NCI-H2196 treated with DMSO at 0.1 percent for 48 hours (cell line): ENCODE measurements at regions not wholly inside any gene's neighbourhood (a gene's known extent, or its start where the extent isn't known, plus 50 kb on each side); places are given as distances from the start of the nearest gene placed in this dataset.
"Not testable (repeated sequence)": the region's sequence is repeated elsewhere in the genome, so short reads cannot be mapped to it uniquely, and the experiment has no call there.

Experiments
- DNase-seq: peaks from one replicate; lab custom pipeline; 2025; ENCODE audit not compliant: unreplicated experiment; lab: John Stamatoyannopoulos, UW

DNA sequence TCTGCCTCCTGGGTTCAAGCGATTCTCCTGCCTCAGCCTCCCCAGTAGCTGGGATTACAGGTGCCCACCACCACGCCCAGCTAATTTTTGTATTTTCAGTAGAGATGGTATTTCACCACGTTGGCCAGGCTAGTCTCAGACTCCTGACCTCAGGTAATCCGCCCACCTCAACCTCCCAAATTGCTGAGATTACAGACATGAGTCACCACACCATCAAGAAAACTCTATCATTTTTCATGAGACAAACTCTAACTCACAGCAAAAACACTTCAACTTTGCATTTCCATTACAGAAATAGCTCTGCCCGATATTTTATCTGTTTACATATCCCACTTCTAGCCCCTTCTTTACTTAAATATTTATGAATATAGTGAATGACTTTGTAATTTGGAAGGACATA lies 561.1 kb downstream of the TMX3 start:
- not testable (repeated sequence) for DNase-seq

DNA sequence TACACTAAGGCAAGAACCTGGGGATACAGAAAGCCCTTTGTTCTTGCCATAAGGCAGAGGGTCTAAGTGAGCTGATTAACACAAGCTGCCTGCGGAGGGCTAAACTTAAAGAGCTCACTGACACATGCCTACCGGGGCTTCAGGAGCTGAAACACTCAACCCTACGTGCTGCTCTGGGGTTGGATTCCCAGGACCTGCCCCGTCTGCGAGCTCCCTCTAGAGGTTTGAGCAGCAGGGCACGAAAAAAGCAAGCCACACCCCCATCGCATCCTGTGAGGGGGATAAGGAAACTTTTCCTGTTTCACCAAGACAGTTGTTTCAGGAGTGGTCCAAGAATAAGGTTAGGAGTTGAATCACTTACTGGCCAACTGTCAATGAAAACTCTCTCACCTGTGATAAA lies 562.1 kb downstream of the TMX3 start:
- no peak for DNase-seq

DNA sequence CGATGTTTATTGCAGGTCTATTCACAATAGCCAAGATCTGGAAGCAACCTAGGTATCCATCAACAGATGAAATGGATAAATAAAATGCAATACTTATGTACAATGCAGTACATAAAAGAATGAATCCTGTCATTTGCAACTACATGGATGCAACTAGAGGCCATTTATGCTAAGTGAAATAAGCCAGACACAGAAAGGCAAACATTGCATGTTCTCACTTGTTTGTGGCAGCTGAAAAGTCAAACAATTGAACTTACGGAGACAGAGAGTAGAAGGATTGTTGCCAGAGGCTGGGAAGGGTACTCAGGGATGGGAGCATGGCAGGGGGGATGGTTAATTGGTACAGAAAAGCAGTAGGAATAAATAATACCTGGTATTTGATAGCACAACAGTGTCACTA lies 563.9 kb downstream of the TMX3 start:
- DNase-seq: no peak

DNA sequence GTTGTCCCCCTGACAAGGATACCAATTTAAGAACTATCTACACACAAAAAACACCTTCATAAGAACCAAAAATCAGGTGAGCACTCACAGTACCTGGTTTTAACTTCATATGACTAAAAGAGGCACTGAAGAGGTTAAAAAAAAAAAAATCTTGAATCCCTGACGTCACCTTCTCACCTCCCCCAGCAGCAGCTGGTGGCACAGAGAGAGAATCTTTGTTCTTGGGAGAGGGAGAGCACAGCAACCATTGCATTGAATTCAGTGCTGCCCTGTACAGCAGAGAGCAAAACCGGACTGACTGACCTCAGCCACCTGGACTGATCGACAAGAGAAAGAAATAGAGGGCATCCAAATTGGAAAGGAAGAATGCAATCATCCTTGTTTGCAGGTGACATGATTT lies 566.0 kb downstream of the TMX3 start:
- no peak for DNase-seq

DNA sequence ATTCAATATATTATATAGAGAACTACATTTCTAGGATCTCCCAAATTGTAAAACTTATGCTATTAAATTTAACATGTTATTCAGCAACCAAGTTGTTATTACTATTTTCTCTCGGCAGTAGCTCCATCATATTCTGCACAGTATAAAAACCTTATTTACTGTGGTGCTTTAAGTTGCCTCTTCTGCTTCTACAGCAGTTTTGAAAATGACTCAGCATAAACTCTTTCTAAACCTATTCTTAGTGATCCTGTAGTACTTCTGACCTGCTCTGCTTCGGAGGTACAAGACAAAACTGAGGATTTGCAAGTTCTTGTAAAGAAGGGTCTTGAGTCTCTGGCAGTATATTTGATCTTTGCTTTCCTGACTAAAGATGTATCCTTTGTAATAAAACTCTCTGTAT lies 567.2 kb downstream of the TMX3 start:
- DNase-seq: no peak

DNA sequence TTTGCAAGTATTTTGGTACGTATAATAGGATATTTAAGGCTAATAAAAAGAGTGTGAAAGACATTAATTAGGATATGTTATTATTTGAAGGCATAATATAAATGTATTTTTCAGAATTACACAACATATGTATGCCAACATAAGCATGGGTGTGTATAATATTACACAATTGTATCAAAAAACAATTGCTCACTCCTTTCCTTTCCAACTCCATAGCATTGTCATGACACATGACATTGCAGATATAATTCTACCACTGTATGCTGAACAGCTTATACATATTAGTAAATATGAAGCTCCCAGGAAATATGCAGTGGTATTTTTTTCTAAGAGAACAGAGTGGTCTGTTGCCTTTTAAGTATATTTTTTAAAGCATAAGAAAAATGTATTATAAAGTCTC lies 593.1 kb downstream of the TMX3 start:
- no peak for DNase-seq

DNA sequence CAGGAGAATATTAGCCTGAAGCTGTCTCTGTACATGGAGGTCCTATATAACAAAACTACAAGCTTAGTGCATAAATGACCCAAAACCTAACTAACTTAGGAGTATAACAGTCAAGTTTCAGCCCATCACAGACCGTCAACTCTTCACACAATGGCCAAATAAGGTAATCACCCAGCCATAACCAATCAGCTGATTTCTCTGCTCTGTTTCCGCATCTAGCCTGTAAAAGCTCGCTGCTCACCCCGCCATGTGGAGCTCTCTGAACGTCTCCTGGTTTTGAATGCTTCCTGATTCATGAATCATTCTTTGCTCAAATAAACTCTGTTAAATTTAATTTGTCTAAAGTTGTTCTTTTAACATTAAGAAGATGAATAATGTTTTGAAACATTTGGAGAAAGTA lies 593.6 kb downstream of the TMX3 start:
- DNase-seq: no peak

DNA sequence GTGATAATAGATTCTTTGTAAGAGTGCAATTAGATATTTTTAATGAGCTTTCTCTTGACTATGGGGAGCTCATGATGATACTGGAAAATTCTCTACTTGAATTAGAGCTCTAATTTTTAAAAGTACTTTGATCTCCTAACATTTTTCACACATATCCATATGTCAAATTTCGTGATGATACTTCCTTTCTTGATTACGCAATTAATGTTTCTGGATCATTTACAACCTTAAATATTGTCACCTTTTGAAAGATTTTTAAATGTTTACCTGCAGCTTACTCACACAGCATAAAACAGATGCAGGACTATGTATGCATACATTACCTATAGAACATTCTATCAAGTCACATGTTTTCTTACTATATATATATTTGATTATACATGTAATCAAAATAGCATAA lies 598.5 kb upstream of the DSEL start:
- DNase-seq: no peak

DNA sequence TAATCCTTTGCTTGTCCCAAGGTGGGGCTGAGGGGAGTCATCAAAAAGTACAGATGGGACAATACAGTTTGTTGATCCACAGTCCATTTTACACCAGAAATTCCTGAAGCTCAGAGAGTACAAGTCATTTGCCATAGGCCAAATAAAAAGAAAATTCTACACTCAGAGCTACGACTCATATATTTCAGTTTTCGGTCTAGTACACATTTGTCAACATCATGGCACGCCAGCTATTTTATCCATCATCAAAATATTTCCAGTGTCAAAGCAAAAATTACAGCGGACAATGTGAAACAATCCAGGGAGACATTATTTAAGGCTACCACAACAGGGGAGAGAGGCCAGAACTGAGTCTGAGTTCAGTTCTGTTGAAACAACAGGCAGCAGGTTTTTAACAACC lies 587.5 kb upstream of the DSEL start:
- no peak for DNase-seq

DNA sequence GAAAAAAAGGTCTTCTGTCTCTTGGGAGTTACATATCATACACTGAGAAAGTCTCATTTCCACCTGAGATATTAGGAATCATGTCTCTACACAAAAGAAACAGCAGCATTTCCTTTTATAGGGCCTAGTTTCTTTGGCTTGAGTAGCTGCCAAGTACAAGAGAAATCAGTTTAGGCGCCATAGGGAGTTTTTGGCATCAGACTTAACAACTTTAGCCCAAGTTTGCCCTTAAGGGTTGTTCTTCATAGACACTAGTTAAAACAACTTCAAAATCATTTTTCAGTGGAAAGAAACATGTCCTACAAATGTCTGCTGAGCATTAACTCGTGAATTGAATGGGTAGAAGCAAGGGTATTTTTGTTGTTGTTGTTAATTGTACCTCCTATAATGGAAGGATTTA lies 587.0 kb upstream of the DSEL start:
- DNase-seq: no peak

DNA sequence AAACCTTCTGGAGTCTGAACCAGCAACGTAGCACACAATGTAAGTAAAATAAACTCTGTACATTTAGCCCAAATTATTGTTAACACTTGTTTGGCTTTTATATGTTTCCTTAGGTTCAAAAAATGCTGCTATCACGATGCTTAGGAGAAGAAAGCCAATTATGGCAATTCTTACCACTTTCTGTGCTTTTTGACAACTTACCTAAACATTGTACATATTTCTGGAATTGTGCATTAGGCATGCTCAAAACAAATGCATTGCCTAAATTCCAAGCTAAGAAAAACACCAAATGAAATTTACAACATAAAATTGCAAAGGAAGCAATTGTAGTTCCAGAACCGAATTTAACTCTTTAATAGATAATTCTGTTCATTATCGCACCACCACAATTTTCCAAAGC lies 585.6 kb upstream of the DSEL start:
- no peak for DNase-seq

DNA sequence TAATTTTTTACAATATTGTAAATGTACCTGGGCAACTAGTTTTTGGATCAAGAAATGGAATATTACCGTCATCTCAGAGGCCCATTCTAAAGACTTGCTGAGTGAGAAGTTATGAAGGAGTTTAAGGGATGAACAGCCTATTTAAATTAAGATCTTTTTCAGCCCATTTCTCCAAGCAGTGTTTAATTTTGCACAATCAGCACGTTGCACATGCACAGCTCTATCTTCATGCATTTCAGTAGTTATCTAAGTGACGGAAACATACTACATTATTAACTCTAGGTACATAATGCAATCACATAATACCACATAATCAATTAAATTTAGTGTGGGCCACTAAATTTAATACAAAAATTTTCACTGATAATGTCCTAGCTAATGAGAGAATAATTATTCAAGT lies 582.1 kb upstream of the DSEL start:
- DNase-seq: no peak

DNA sequence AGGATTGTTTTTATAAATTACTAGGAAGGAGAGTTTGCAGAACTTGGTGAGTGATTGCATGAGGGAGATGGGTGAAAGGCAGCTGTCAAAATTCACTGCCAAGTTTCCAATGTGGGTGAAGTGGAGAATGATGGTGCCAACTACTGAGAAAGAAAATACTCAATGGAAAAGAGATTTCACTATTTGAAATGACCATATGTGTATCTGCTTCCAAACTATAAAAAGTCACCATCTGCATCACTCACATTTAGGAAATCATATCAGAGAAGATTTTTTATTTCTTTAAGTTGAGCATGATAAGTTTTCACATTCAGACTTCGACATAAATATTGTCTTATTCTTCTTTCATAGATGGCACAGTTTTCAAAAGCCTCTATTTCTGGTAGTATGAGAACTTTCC lies 570.0 kb upstream of the DSEL start:
- DNase-seq: no peak

DNA sequence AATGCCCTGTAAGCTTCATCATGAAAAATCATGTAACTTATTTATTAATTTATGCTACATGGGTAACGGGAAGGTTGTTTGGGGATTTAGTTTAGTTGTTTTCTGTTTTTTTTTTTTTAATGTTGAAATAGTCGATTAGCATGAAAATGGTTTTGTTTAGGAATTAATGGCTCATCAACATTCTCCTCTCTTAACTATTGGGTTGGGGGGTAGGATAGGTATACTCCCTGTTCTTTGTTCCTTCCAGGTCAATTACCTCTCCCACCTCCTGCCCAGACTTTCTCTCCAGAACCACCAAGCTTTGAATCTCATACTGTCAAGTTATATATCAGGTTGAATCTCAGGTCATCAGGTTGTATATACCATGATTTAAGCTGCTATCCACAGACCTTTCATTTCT lies 568.7 kb upstream of the DSEL start:
- no peak for DNase-seq

DNA sequence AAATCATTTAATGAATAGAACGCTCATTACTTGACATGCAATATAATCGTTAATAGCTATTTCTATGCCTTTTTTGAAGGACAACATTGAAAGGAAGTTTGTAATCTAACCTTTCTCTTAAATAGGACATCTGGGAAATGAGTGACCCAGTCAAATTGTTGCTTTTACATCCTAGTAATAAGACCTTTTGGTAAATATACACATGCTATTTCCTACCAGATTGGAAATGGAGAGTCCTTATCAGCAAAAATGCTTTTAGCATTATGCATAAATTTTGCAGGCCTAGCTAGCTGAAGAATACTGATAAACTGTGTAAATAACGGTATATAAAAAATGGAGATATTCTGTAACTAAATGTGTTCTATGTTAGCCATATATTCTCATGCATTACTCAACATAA lies 567.3 kb upstream of the DSEL start:
- no peak for DNase-seq

DNA sequence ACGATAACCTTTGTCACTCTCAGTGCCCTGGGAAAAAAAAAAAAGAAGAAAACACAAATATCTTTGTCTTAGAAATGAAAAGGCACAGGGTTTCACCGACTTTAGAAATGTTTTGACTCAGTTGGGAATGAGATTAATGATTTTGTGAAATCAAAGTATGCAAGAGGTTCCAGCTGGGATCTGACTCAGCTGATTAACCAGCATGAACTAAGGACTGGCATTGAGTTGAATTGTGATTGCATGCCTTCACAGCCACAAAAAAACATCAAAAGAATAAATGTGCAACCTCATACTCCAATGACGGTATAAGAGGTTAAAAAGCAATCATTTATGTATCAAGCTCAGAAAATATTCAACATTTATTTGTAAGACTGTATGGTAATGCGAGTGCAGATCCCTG lies 566.6 kb upstream of the DSEL start:
- DNase-seq: no peak

DNA sequence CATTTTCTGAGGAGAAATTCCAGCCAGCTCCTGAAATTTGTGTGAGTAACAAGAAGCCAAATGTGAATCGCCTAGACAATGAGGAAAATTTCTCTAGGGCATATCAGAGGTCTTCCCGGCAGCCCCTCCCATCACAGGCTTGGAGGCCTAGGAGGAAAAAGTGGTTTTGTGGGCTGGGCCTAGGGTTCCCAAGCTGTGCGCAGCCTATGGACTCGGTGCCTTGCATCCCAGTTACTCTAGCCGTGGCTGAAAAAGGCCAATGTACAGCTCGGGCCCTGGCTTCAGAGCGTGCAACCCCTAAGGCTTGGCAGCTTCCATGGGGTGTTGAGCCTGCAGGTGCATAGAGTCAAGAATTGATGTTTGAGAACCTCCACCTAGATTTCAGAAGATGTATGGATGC lies 556.2 kb upstream of the DSEL start:
- DNase-seq: no peak

DNA sequence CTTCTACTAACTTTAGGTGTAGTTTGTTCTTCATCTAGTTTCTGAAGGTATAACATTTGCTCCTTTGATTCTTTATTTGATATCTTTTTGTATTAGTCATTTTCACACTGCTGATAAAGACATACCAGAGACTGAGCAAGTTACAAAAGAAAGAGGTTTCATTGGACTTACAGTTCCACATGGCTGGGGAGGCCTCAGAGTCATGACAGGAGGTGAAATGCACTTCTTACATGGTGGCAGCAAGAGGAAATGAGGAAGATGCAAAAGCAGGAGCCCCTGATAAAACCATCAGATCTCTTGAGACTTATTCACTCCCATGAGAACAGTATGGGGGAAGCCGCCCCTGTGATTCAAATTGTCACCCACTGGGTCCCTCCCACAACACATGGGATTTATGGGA lies 544.4 kb upstream of the DSEL start:
- no peak for DNase-seq

DNA sequence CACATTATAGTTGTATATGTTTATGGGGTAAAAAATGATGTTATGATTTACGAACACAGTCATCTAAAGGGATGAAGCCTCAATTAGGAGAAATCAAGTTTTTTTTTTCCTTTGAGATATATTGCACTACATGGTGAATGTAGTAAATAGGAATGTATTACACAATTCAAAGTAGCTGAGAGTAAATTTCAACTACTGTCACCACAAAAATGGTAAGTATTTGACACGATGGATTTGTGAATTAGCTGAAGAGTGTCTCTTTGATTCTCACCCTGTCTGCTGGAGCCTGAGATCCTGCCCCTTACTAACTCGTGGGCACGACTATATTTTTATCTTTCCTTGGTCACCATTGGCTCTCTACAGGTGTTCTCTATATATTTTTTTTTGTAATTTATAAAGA lies 540.4 kb upstream of the DSEL start:
- DNase-seq: no peak

DNA sequence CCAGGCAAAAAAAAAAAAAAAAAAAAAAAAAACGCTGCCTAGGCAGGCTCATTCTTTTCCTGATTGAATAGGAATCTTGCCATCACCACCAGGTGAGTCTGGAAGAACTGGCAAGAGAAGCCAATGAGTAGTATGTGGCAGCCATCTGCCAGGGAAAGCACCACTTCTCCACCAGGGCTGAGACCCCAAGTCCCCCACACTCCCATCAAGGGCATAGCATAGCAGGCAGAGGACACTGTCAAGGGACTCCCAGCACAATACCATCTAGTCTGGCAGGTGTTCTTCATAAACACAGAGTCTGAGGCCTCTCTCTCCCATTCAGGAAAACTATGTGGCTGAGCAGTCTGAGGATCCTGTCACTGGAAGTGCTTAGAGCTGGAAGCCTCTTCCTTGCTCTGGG lies 538.1 kb upstream of the DSEL start:
- no peak for DNase-seq

DNA sequence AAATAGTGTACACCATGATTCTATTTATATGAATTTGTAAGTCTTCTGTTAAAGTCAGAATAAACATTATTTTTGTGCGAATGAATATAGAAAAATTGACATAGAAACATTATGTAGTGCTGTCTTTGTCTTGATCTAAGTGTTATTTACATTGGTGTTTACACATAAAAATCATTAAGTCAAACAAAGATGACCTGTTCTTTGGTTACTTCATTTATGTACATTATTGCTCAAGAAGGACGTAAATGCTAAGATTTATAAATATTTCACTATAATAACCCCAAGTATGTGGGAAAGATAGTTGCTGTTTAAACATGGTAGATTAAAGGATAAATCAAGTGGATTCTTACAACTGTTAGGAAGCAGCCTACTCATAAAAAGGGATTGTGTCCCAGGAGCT lies 536.8 kb upstream of the DSEL start:
- no peak for DNase-seq

DNA sequence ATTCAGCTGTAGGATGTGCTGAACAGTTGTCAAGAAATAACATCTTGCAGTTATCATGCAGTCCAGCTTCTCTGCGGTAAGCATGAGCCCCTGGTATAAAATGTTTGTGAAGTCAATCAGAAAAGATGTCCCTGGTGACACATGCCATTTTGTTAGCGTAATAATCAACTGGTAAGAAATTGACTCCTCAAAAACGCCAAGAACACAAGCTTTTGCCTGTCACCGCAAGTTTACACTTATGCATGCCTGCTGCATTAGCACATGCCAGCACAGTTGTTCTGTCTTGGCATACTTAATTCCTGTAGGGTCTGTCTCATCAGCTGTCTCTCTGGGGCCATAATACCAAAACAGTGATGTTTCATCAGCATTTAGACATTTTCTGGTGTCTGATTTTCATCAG lies 524.8 kb upstream of the DSEL start:
- DNase-seq: no peak

DNA sequence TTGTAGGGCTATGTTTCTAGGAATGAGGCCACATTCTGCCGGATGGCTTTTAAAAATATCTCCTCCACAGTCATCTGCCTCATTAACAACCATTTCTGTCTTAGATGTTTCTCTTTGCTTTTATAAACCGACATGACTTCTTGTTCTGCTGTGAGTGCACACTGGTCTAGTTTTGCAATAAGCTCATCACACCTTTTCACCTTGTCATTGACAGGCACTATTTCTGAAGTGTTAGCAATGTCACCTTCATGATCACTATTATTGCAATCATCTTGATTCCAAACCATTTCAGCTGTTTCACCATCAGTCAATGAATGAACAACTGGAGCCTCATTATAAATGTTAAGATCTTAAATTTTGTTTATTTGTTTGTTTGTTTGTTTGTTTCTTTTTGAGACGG lies 523.7 kb upstream of the DSEL start:
- DNase-seq: no peak

DNA sequence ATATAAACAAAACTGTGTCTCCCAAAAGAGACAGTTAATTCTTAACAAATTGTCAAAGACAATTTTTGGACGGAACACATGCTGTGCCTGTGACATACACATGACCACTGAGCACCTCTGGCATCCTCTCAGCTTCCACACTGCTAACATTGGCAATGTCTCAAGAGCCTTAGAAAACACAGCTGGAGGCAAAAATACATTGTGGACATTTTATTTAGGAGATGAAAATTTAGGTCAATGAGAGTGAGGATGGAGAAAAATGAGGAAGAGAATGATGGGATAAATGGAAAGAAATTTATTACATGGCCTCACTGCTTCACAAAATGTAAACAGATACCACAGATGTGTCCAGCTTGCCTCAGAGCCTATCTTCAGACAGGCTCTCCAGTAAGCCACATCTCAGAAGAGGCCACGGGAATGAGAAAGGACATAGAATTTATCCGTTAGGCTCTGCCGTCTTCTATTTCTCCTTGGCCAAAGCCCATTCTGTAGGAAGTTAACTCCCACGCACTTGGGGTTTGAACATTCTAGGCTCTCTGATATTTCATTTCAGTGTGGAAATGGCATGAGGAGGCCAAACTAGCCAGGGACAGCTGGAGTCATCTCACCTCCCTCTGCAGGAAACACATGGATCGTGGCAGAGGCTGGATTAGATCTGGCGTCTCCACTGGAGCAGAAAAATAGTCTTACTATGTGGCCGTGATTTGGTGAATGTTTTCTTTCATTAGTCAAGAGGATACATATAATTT lies 519.4 kb upstream of the DSEL start:
- DNase-seq: no peak
